Endothelial cell of umbilical vein (primary cell): ENCODE measurements at regions not wholly inside any gene's neighbourhood (a gene's known extent, or its start where the extent isn't known, plus 50 kb on each side); places are given as distances from the start of the nearest gene placed in this dataset.

Source experiments
- BruUV-seq: library from RNA; stranded (reverse); fragments of 400-500 nt; replicated peaks from 2 replicates; lab custom pipeline; 2021; lab: Mats Ljungman, UMichigan
- CTCF ChIA-PET: fragments of 300-600, 350-600 bp; sonication (Branson Sonifier 250); formaldehyde crosslinking; loops from one replicate; lab custom pipeline; 2021; ENCODE audit warnings: antibody characterized with exemption, inconsistent platforms; lab: Charles Lee
- POLR2A ChIA-PET: fragments of 300-600, 350-600 bp; sonication (Branson Sonifier 250); formaldehyde crosslinking; loops from one replicate; lab custom pipeline; 2021; ENCODE audit warnings: antibody characterized with exemption, inconsistent platforms; lab: Charles Lee
- DNase-seq: peaks from one replicate; pipeline ENCODE4 v3.0.0-alpha.2; 2011; ENCODE audit warnings: low read depth, low spot score
- FAIRE-seq: peaks from 2 replicates; lab custom pipeline; 2011; peaks lifted over from hg19 to GRCh38; lab: Jason Lieb, UNC
- H2AFZ ChIP-seq: 2 replicates; pipeline ENCODE4 v1.6.0; 2012; ENCODE audit warnings: low read depth, low read length, control low read depth, inconsistent platforms
- H3K27ac ChIP-seq: 2 replicates; pipeline ENCODE4 v1.5.1; 2011; ENCODE audit warnings: low read depth, mild to moderate bottlenecking, control low read depth, low read length, moderate library complexity; ENCODE audit not compliant: insufficient read depth
- H3K27me3 ChIP-seq, 2 experiments: 2 replicates each; pipeline versions ENCODE4 v1.6.0 to v1.6.1; 2011; ENCODE audit warnings: low read length in 2 of 2, mixed read lengths in 1 of 2; ENCODE audit not compliant: control insufficient read depth in 2 of 2, insufficient read depth in 2 of 2
- H3K36me3 ChIP-seq, 2 experiments: 2 replicates in 1 of 2; 3 replicates in 1 of 2; pipeline ENCODE4 v1.5.1; 2011; ENCODE audit warnings: low read length in 2 of 2, mild to moderate bottlenecking in 1 of 2, moderate library complexity in 1 of 2; ENCODE audit not compliant: control insufficient read depth in 2 of 2, insufficient read depth in 2 of 2; ENCODE audit errors: extremely low read depth in 1 of 2
- H3K4me1 ChIP-seq: 3 replicates; pipeline ENCODE4 v1.5.1; 2011; ENCODE audit warnings: mild to moderate bottlenecking, low read length; ENCODE audit not compliant: control insufficient read depth, insufficient read depth; ENCODE audit errors: extremely low read depth
- H3K4me2 ChIP-seq: 2 replicates; pipeline ENCODE4 v1.6.1; 2011; ENCODE audit warnings: low read length, control low read depth, mixed read lengths; ENCODE audit not compliant: insufficient read depth
- H3K4me3 ChIP-seq, 3 experiments: fragments of 200-600 bp in 1 of 3; sonication (generic), shearing (Covaris generic) in 1 of 3; replicated peaks in 1 of 3; 2 replicates each; pipeline ENCODE4 v1.5.1; 2011 to 2016; ENCODE audit warnings: control low read depth in 3 of 3, low read length in 3 of 3, mild to moderate bottlenecking in 2 of 3, inconsistent platforms in 1 of 3, low read depth in 1 of 3, moderate library complexity in 1 of 3; ENCODE audit not compliant: insufficient read depth in 1 of 3
- H3K79me2 ChIP-seq: 2 replicates; pipeline ENCODE4 v1.6.0; 2012; ENCODE audit warnings: low read length, inconsistent platforms; ENCODE audit not compliant: control insufficient read depth, insufficient read depth
- H3K9ac ChIP-seq: replicated peaks from 2 replicates; pipeline ENCODE3; 2011; ENCODE audit warnings: low read length, control low read depth; ENCODE audit not compliant: insufficient read depth; ENCODE audit errors: extremely low read depth
- H3K9me1 ChIP-seq: replicated peaks from 3 replicates; pipeline ENCODE4 v1.6.0; 2011; ENCODE audit warnings: mild to moderate bottlenecking, low read length; ENCODE audit not compliant: control insufficient read depth, insufficient read depth; ENCODE audit errors: extremely low read depth
- H3K9me3 ChIP-seq: replicated peaks from 2 replicates; pipeline ENCODE4 v1.5.1; 2012; ENCODE audit warnings: low read length, inconsistent platforms; ENCODE audit not compliant: control insufficient read depth, insufficient read depth
- H4K20me1 ChIP-seq: replicated peaks from 2 replicates; pipeline ENCODE3; 2011; ENCODE audit warnings: mild to moderate bottlenecking, low read length; ENCODE audit not compliant: control insufficient read depth, insufficient read depth; ENCODE audit errors: extremely low read depth
- EZH2 ChIP-seq: IDR thresholded peaks from 2 replicates; pipeline ENCODE4 v1.6.1; 2012; ENCODE audit warnings: borderline replicate concordance, low read depth, mild to moderate bottlenecking, moderate library complexity, low read length, inconsistent platforms; ENCODE audit not compliant: severe bottlenecking
- FOS ChIP-seq: IDR thresholded peaks from 2 replicates; pipeline ENCODE4 v1.6.1; 2011; ENCODE audit warnings: mild to moderate bottlenecking, low read length, moderate library complexity, borderline replicate concordance; ENCODE audit not compliant: insufficient read depth
- GATA2 ChIP-seq: IDR thresholded peaks from 2 replicates; pipeline ENCODE4 v1.7.0; 2011; ENCODE audit warnings: low read depth, mild to moderate bottlenecking, moderate library complexity, mixed read lengths, low read length; ENCODE audit not compliant: insufficient read length, insufficient read depth
- JUN ChIP-seq: IDR thresholded peaks from 2 replicates; pipeline ENCODE4 v1.6.1; 2011; ENCODE audit warnings: borderline replicate concordance, low read depth; ENCODE audit not compliant: insufficient read length, insufficient read depth
- MAX ChIP-seq: IDR thresholded peaks from 2 replicates; pipeline ENCODE4 v1.6.1; 2011; ENCODE audit not compliant: insufficient read depth, insufficient read length
- MYC ChIP-seq: IDR thresholded peaks from one replicate; pipeline ENCODE4 v1.6.1; 2011; ENCODE audit warnings: mild to moderate bottlenecking, low read depth, low read length
- POLR2A ChIP-seq: IDR thresholded peaks from 2 replicates; pipeline ENCODE4 v1.6.1; 2012; ENCODE audit warnings: low read depth, mild to moderate bottlenecking, control low read depth, low read length
- POLR2AphosphoS5 ChIP-seq: IDR thresholded peaks from 2 replicates; pipeline ENCODE4 v1.6.1; 2012; ENCODE audit warnings: low read depth, mild to moderate bottlenecking, control low read depth, low read length, moderate library complexity; ENCODE audit not compliant: insufficient read depth
- dilution Hi-C: fragments of 300-500 bp; cut with MboI; formaldehyde crosslinking; loops from one replicate; pipeline ENCODE4 v1.15.0; 2019; ENCODE audit warnings: low sequenced_read_pairs; ENCODE audit not compliant: extremely low pct_ligation_motif_present
- intact Hi-C: fragments of 100-400 bp; cut with micrococcal nuclease; formaldehyde crosslinking; loops from one replicate; pipeline ENCODE4 v1.10.0; 2022
- TF ChIP-seq, protein P1 (sequence below), 2 donors: IDR thresholded peaks; 1 replicate in 1 of 2; 2 replicates in 1 of 2; pipeline ENCODE4 v1.5.1; 2011; ENCODE audit warnings: low read length in 2 of 2, mild to moderate bottlenecking in 2 of 2, moderate library complexity in 2 of 2, control low read depth in 1 of 2, inconsistent platforms in 1 of 2, low read depth in 1 of 2; ENCODE audit not compliant: insufficient read depth in 1 of 2; ENCODE audit errors: extremely low read depth in 1 of 2

- H4K20me1 ChIP-seq = no peaks in the 10 kb centered on the region
- intact Hi-C loops = no loop called here
- H3K79me2 ChIP-seq = no peaks in the 10 kb centered on the region
- H3K9ac ChIP-seq = no peak overlapping the region
- dilution Hi-C loops = no loop called here
- H2AFZ ChIP-seq = no peak overlapping the region
- H3K4me1 ChIP-seq = no peaks in the 10 kb centered on the region
- H3K27ac ChIP-seq = no peak overlapping the region
- no peak overlapping the region for H3K4me3 ChIP-seq
- no peak for TF ChIP-seq EZH2
- no peak for TF ChIP-seq JUN
- no peak for TF ChIP-seq GATA2
- TF ChIP-seq POLR2AphosphoS5 = no peak
- no peak for TF ChIP-seq MYC
- no peak for TF ChIP-seq FOS
- TF ChIP-seq POLR2A = no peak
- no peak for TF ChIP-seq MAX
- TF ChIP-seq, protein P1, sequence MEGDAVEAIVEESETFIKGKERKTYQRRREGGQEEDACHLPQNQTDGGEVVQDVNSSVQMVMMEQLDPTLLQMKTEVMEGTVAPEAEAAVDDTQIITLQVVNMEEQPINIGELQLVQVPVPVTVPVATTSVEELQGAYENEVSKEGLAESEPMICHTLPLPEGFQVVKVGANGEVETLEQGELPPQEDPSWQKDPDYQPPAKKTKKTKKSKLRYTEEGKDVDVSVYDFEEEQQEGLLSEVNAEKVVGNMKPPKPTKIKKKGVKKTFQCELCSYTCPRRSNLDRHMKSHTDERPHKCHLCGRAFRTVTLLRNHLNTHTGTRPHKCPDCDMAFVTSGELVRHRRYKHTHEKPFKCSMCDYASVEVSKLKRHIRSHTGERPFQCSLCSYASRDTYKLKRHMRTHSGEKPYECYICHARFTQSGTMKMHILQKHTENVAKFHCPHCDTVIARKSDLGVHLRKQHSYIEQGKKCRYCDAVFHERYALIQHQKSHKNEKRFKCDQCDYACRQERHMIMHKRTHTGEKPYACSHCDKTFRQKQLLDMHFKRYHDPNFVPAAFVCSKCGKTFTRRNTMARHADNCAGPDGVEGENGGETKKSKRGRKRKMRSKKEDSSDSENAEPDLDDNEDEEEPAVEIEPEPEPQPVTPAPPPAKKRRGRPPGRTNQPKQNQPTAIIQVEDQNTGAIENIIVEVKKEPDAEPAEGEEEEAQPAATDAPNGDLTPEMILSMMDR (IDR thresholded peaks at IDR 0.05; ENCODE audit: extremely low read depth in 1 of 2, insufficient read depth in 1 of 2, low read depth in 1 of 2, low read length in 2 of 2) = no peak
- H3K9me3 ChIP-seq = no peaks in the 10 kb centered on the region
- no peaks in the 10 kb centered on the region for H3K27me3 ChIP-seq
- no TSS peak for BruUV-seq
- no peak for DNase-seq
- FAIRE-seq = no peak
- H3K9me1 ChIP-seq = no peaks in the 10 kb centered on the region
- CTCF ChIA-PET = no interaction called here
- H3K4me2 ChIP-seq = no peak overlapping the region
- no peaks in the 10 kb centered on the region for H3K36me3 ChIP-seq
- POLR2A ChIA-PET = no interaction called here
Measured at GRCh38 chr10:42969909-42970308, 107.0 kb upstream of the RET start.
